Activated naive CD4-positive, alpha-beta T cell treated with anti-CD3 and anti-CD28 coated beads, Interleukin-2, amount 50 U/mL, for 16 hours (primary cell): ENCODE measurements at regions not wholly inside any gene's neighbourhood (a gene's known extent, or its start where the extent isn't known, plus 50 kb on each side); places are given as distances from the start of the nearest gene placed in this dataset.

Source experiments
- DNase-seq: peaks from one replicate; pipeline ENCODE4 v3.0.0-alpha.2; 2020

DNA sequence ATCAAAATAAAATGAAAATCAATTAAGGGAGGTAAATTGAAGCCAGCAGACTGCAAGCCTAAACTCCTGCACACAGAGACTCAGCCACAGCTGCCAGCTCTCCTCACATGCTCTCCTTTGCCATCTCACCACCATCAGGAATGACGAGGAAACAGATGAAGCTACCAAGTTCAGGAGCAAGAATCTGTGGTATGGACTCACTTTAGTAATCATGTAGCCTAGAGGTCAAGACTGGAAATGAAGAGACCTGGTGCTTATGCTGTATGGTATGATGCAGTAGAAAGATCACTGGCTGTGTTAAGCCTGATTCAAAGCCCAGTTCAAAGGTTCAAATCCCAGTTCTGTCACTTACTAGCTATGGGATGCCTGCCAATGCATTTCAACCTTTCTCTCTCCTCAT lies 78.9 kb upstream of the CAMK1G start:
- no peak for DNase-seq

DNA sequence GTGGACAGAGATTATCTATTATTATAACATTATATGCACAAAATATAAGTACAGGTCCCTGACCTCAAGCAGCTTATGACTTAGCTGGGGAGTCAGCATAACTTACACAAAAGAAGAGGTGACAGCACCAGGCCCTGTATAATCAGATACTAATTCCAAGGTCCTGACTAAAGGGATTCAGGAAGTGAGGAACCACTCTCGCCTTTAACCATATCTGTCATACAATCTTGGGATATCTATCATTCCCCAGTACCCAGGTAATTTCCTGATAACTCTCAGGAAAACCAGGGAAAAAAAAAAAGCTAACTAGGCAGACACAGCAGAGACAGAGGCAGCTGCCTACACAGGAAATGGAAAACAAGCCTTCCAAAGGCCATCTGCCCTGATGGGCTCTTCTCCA lies 78.5 kb upstream of the CAMK1G start:
- no peak for DNase-seq

DNA sequence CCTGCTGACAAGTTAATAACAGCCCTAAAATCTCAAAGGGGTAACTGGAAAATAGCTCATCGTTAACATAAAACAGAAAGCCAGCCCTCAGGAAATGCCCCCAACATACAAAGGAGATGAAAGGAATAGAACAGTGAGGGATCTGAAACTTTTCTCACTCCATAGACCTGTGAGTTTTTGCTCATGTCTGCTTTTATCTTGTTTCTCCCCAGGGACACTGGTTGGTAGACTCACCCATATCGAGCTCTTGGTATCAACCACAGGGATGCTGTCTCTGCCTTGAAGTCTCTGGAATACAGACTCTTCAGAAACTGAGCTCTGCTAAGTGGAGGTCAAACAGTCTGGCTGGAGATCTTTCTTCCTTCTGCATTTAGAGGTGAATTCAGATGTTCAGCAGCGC lies 77.4 kb upstream of the CAMK1G start:
- no peak for DNase-seq

DNA sequence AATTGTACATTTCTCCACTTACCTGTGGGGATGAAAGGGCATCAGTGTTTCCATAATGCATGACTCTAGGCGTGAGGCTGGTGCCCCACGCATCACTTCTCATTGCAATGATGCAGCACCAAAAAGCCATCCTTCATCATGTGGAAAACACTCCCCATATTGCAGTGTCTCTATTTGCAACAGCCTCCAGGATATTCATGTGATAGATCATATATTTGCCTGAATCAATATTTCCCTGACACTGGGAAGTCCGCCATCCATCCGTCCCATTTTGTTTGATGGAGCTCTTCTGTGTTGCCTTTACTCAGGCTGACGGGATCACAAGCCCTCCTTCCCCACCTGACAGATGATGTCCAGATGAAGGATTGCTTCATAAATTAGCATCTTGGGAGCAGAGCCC lies 74.5 kb upstream of the CAMK1G start:
- DNase-seq: no peak

DNA sequence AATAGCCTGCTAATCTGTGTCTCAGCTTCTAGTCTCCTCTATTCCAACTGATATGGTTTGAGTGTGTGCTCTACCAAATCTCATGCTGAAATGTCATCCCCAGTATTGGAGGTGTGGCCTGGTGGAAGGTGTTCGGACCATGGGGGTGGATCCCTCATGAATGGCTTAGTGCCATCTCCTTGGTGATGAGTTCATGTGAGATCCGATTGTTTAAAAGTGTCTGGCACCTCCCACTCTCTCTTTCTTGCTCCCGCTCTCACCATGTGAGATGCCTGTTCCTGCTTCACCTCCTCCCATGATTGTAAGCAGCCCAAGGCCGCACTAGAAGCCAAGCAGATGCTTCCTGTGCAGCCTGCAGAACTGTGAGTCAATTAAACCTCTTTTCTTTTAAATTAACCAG lies 73.5 kb upstream of the CAMK1G start:
- no peak for DNase-seq

DNA sequence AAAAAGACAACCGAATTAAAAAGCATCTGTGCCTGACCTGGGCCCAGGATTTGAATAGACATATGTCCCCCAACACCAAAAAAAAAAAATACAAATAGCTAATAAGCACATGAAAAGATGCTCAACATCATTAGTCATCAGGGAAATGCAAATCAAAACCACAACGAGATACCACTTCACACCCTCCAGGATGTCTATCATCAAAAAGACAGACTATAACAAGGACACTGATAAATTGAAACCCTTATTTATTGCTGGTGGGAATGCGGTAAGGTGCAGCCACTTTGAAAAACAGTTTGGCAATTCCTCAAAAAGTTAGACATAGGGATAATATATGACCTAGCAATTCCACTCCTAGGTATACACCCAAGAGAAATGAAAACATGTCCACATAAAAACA lies 72.3 kb upstream of the CAMK1G start:
- DNase-seq: no peak

DNA sequence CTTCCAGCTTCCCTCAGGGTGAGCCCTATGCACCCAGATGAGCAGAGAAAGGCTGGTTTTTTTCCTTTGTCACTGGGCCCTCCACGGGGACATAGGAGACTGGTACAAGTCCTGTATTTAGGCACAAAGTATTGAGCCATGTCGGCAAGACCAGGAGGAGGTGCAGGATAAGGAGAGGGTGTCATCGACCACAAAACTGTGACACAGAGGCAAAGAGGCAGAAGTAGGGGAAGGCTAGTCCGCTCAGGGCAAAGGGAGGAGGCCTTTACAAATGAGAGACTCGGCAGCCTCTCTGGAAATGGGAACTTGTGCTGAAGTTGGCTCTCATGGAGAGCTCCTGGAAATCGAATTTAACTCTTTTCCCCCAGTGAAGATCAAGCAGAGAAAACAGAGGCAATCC lies 70.7 kb upstream of the CAMK1G start:
- no peak for DNase-seq

DNA sequence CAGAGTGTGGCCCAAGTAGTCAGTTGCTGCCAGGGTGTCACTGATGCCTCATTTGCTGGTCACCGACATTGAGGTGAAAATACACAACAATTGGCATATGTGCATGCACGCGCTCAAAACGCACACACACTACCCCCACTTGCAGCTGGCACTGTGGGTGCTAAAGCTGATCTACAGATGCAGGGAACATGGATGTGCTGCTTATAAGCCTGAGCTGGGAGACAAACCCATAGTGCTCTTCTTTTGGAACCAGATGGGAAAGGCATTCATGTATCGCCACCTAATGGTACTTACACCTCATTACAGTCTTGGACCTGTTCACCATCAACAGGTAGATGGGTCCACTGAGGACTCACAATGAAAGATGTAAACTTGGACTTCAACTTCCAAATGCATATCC lies 70.3 kb upstream of the CAMK1G start:
- no peak for DNase-seq

DNA sequence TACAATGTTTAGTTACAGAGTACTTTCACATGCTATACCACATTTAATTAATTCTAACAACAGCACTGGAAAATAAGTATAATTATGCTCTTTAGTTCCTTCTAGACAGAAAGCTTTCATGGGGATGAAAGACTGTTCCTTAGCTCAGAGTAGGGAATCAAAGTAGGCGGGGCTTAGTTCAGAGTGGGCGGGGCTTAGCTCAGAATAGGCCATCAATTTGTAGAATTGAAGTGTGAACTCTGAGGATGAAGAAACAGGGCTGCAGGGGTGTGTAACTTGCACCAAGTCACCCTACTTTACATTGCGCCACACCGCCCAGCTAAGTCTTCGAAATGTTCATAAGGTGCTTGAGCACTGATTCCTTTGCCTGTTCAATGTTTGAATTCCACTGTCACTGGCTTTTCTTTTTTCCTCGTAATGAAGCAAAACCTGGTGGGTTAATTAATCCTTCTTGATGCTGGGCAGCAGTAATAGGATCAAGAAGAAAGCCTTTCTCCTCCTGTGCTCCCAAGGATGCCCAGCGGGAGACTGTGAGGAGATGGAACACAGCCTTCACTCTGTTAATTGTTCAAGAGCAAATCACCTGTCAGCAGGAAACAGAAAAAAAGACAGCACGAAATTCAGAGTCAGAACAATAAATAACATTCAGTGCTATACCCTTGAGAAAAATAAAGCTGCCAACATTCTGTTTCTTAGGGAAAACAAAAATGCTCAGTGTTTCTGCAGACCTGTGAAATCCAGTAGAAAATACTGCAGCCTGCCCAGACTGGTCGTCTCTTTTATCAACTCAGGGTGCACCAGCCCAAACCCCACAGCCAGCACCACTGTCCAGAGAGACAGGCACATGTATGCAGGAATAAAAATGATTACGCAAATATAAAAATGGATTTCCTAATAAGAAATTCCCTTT lies 66.5 kb upstream of the CAMK1G start:
- no peak for DNase-seq

DNA sequence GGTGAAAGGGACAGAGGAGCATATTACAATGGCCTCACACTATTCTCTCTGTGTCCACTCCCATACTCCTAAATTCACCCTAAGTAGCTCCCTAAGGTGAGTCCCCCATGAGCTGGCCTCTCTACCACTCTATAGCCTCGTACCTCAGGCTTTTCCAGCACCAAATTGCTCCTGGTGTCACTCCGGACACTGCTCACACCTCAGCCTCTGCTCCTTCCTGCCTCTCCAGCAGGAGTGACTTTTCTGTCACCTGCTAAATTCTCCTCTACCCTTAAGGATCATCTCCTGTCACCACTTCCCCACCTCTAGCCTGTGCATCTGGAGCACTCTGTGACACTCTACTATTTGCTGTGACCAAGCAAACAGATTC lies 65.8 kb upstream of the CAMK1G start:
- DNase-seq: no peak

DNA sequence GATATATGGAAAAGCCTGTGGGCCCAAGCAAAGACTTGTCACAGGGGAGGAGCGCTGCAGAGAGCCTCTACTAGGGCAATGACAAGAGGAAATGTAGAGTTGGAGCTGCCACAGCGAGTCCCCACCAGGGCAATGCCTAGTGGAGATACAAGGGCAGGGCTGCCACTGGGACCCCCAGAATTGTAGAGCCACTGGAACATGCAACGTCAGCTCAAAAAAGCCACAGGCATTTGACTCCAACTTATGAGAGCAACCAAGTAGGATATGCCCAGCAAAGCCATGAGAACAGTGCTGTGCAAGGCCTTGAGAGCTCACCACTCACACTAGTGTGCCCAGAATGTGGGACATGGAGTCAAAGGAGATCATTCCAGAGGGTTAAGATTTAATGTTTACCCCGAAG lies 63.7 kb upstream of the CAMK1G start:
- no peak for DNase-seq

DNA sequence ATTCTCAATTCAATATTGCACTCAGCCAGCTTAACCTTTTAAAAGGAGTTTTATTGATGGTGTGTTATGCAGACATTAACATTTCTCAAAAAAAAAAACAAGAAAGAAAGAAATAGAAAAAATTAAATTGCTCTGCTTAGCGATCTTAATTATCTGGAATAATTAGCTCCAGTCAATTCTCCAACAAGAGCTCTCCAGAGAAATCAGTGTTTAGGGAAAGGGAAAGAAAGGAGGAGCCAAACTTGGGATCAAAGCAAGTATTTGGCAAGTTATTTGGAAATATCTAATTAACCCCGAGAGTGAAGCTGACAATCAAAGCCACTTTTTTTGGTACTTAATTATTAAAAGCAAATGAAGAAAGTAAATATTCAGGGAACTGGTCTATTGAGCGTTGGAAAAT lies 60.7 kb upstream of the CAMK1G start:
- no peak for DNase-seq

DNA sequence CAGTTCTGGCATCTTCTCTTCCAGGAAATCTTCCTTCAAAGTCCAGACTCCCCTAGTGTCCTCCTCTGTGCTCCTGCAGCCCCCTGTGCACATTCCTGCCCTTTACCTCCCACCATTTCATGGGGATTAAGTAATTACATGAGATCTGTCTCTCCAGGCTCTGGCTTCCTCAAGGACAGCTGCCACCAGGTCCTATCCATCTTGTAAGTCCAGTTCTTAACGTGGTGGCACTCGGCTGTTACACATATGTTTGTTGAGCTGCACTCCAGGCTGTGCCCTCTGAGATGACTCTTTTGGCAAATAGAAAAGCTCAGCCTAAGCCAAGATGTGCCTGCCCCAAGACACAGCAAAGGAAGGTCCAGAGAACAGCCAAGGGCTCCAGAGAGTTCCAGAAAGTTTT lies 57.4 kb upstream of the CAMK1G start:
- DNase-seq: no peak

DNA sequence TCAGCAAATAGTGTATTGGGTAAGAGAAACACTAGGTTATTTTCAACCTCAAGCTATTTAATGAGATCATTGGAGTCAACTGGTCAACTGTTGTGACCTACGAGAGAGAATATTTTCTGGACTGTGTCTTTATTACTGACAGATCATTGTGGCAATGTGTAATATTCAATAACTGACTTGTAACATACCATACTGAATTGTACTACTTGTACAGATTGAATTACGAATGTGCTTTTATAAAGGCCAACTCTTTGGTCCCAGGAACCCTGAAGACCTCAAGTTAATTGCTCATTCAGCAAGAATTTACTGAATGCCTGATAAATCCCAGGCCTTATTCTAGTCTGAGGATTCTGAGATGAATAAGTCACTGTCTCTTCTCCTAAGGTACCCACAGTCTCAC lies 56.1 kb upstream of the CAMK1G start:
- no peak for DNase-seq

DNA sequence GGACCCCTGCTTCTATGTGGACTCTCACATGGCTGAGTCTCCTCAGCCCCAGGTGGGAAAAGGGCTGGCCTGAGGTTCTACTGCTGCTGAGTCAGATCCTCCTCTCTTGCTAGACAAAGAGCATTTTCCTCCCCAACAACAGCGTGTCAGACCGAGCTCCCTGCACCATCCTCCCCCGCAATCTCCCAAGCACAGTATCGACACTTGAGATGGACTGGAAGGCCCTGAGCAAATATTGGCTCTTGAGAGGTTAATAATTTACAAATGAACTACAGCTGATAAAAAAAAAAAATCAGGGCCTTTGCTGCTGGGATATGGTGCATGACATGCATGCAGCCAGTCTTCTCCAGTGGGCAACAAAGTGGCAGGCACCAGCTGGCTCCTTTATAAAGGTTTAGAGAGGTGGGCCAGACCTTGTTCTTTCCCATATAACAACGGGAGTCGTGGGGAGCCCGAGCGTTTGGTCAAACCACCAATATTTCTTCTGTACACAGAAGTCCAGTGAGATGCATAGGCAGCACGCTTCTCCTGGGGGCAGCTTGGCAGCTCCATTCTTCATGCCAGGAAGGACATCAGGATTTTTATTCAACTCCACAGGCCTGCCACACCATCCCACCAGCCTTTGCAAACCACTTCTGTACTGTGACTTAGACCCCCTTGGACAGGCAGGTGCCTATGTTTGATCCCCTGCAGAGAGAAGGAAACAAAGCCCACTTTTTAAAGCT lies 55.4 kb upstream of the CAMK1G start:
- no peak for DNase-seq

DNA sequence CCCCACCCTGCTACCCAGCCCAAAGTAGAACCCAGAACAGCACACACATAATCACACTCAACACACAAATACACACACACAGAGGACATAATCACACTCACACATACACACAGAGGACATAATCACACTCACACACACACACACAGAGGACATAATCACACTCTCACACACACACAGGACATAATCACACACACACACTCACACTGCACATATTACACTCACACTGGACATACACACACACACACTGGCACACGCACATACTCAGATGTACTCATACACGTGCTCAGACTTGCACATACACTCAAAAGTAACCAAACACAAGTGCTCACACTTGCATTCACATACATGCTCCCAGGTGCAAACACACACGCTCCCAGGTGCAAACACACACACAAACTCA lies 54.3 kb upstream of the CAMK1G start:
- no peak for DNase-seq

DNA sequence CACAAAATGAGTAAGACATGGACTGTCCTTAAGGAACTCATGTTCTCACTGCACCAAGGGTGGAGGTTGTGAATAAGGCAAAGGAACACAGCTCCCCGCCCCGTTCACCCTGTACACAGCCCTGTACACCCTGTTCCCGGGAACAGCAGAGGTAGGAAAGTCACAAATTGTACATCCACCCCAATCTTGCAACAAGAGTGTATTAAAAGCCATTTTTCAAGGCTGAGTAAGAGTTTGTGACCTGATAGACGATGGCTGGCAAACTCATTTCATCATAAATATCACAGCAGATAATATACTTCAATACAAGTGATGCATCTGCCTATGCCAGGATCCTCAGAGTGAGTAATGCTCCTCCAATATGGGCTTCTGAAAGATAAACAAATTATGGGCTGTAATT lies 52.5 kb upstream of the CAMK1G start:
- DNase-seq: no peak

DNA sequence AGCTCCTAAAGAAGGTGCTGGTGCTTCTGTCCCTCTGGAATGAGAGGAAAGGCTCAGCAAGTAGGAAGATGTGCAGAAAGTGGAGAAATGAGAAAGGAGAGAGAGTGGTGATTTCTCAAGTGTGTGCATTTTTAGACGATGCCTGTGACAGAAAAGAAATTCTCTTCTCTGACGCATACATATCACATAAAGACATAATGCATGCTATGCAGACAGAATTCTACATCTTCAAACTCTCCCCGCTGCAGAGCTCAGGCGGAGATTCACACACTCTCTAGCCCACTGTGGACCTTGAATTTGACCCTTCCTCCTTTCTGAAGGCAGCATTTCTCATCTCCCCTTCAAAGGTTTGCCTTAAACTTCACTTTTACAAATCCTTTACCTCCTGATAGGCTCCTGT lies 52.0 kb upstream of the CAMK1G start:
- DNase-seq: no peak
